ENCODE measurements at regions not wholly inside any gene's neighbourhood (a gene's known extent, or its start where the extent isn't known, plus 50 kb on each side); places are given as distances from the start of the nearest gene placed in this dataset.

DNA sequence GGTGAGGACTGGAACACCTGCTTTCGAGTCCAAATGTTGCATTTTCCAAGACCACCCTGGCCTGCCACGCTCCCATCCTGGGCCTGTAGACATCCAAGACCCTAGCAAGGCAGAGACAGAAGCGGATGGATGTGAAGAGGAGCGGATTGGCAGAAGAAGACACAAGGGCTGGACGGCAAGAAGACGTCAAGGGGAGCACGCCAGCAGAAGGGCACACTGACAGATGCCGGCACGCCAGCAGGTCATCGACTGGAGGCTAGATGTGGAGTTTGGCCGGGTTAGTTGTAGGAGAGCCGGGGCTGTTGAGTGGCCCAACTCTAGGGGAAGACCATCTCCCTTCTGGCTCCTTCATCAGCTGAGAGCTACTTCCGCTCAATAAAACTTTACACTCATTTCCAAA, 251.6 kb downstream of the ZWINT start:
- WGBS (ENCODE audit: insufficient coverage, insufficient replicate concordance, low lambda C conversion rate, missing lambda C conversion rate): 46% methylated on average over 13 of the region's 13 CpGs
- intact Hi-C loops (cut with micrococcal nuclease; ENCODE audit: unreplicated experiment) (no loop called here), in situ Hi-C loops (cut with MboI) (no loop called here)
- ATAC-seq: no peak
- no peak for DNase-seq (ENCODE audit: low read depth, low spot score)
- Histone ChIP-seq H3K4me3 (no peak overlapping the region), H3K27ac (ENCODE audit: control insufficient read depth, insufficient read depth) (no peak overlapping the region), H2AFZ (ENCODE audit: control insufficient read depth, low read depth, low read length) (no peak overlapping the region), H3K36me3 (ENCODE audit: control insufficient read depth in 2 of 2, insufficient read depth in 2 of 2, low read length in 1 of 2) (no peaks in the 10 kb centered on the region), H3K27me3 (replicated peaks in 1 of 2; ENCODE audit: control insufficient read depth in 2 of 2, insufficient read depth in 2 of 2, low read length in 1 of 2) (no peaks in the 10 kb centered on the region), H3K79me2 (ENCODE audit: control insufficient read depth, insufficient read depth, low read length) (no peaks in the 10 kb centered on the region), H3K9me3 (replicated peaks; ENCODE audit: control insufficient read depth, insufficient read depth, low read length) (no peaks in the 10 kb centered on the region), H4K20me1 (ENCODE audit: control insufficient read depth, insufficient read depth) (no peaks in the 10 kb centered on the region), H3K4me1 (ENCODE audit: control insufficient read depth, insufficient read depth, low read length) (no peaks in the 10 kb centered on the region), H3K9ac (ENCODE audit: control insufficient read depth, insufficient read depth, low read length) (no peak overlapping the region), H3K4me2 (ENCODE audit: control insufficient read depth, insufficient read depth) (no peak overlapping the region)
- RAD21 ChIA-PET (ENCODE audit: unreplicated experiment): no interaction called here
- no peak for FAIRE-seq
- POLR2A ChIA-PET: no interaction called here
- CTCF ChIA-PET: no interaction called here
- BruUV-seq (replicated peaks): no TSS peak
- TF ChIP-seq NR2C1 (IDR thresholded peaks at IDR 0.05): no peak
- no peak for TF ChIP-seq RELA (IDR thresholded peaks at IDR 0.05; ENCODE audit: borderline replicate concordance, partially characterized antibody)
- TF ChIP-seq MYC (IDR thresholded peaks at IDR 0.05; ENCODE audit: insufficient read depth, insufficient read length, insufficient replicate concordance, low read length, severe bottlenecking): no peak
- TF ChIP-seq BCLAF1 (IDR thresholded peaks at IDR 0.05): no peak
- no peak for TF ChIP-seq ETV6 (conservative IDR thresholded peaks at IDR 0.05 in 1 of 2, IDR thresholded peaks at IDR 0.05 in 1 of 2; ENCODE audit: borderline replicate concordance in 1 of 2, low read depth in 1 of 2)
- TF ChIP-seq RFX5 (IDR thresholded peaks at IDR 0.05; ENCODE audit: low read depth, low read length): no peak
- no peak for TF ChIP-seq LARP7 (IDR thresholded peaks at IDR 0.05)
- SMC1A ChIA-PET (ENCODE audit: uncharacterized antibody, unreplicated experiment): no interaction called here
